K562 (cell line): ENCODE measurements at regions not wholly inside any gene's neighbourhood (a gene's known extent, or its start where the extent isn't known, plus 50 kb on each side); places are given as distances from the start of the nearest gene placed in this dataset.

Experiments used
- ATAC-seq: fragments of 200-7000 bp; cut with Tn5 transposase; 3 replicates; pipeline ENCODE4 v1.9.1; 2020; ENCODE audit warnings: moderate library complexity
- BruUV-seq: library from RNA; stranded (reverse); fragments of 400-500 nt; replicated peaks from 2 replicates; lab custom pipeline; 2021; lab: Mats Ljungman, UMichigan
- CTCF ChIA-PET: fragments of 300-600 bp; formaldehyde crosslinking; extraction: SDS; loops from one replicate; lab custom pipeline; 2021; ENCODE audit warnings: low intra/inter-chr PET ratio; lab: Yijun Ruan, JAX
- POLR2A ChIA-PET: fragments of 300-600, 350-650 bp; sonication (Branson Sonifier 250); formaldehyde crosslinking; extraction: SDS; loops from one replicate; lab custom pipeline; 2021; ENCODE audit warnings: antibody characterized with exemption, inconsistent platforms; lab: Yijun Ruan, JAX
- DNase-seq, 4 experiments: peaks; one replicate each; pipeline versions ENCODE4 v3.0.0 to v3.0.0-alpha.2; 2011 to 2018; ENCODE audit warnings: low spot score in 3 of 4, mixed read lengths in 3 of 4; ENCODE audit errors: extremely low read depth in 1 of 4
- FAIRE-seq: peaks from 2 replicates; lab custom pipeline; 2011; peaks lifted over from hg19 to GRCh38; lab: Jason Lieb, UNC
- H2AFZ ChIP-seq: 2 replicates; pipeline ENCODE4 v1.6.0; 2011; ENCODE audit warnings: low read depth, low read length, control low read depth, inconsistent platforms
- H3K27ac ChIP-seq: fragments of 200-600 bp; 3 replicates; pipeline ENCODE4 v1.8.0; 2011; ENCODE audit warnings: low read depth, mild to moderate bottlenecking, control low read depth, inconsistent platforms, low read length, moderate library complexity, mixed read lengths; ENCODE audit errors: extremely low read depth
- H3K27me3 ChIP-seq, 2 experiments: fragments of 300-600 bp in 1 of 2; 2 replicates in 1 of 2; 3 replicates in 1 of 2; pipeline versions ENCODE4 v1.6.0 to v1.8.0; 2011; ENCODE audit warnings: inconsistent platforms in 2 of 2, low read length in 2 of 2, mild to moderate bottlenecking in 1 of 2, mixed read lengths in 1 of 2, moderate library complexity in 1 of 2; ENCODE audit not compliant: control insufficient read depth in 2 of 2, insufficient read depth in 2 of 2
- H3K36me3 ChIP-seq: fragments of 300-600 bp; 3 replicates; pipeline ENCODE4 v1.8.0; 2011; ENCODE audit warnings: mild to moderate bottlenecking, low read length, inconsistent platforms; ENCODE audit not compliant: control insufficient read depth, insufficient read depth
- H3K4me1 ChIP-seq, 2 experiments: fragments of 200-600 bp in 1 of 2; replicated peaks in 1 of 2; 2 replicates in 1 of 2; 3 replicates in 1 of 2; pipeline versions ENCODE4 v1.5.1 to v1.8.0; 2011; ENCODE audit warnings: inconsistent platforms in 2 of 2, low read length in 2 of 2, mild to moderate bottlenecking in 1 of 2, mixed read lengths in 1 of 2, moderate library complexity in 1 of 2; ENCODE audit not compliant: control insufficient read depth in 2 of 2, insufficient read depth in 2 of 2
- H3K4me2 ChIP-seq: 2 replicates; pipeline ENCODE4 v1.6.1; 2011; ENCODE audit warnings: low read length, control low read depth, inconsistent platforms, mixed read lengths; ENCODE audit not compliant: insufficient read depth
- H3K4me3 ChIP-seq: fragments of 200-600 bp; sonication (generic), shearing (Covaris generic); 2 replicates; pipeline ENCODE4 v1.5.1; 2016; ENCODE audit warnings: control low read depth, inconsistent platforms
- H3K79me2 ChIP-seq: fragments of 200-600 bp; 3 replicates; pipeline ENCODE4 v1.8.0; 2011; ENCODE audit warnings: low read length, inconsistent platforms; ENCODE audit not compliant: control insufficient read depth, insufficient read depth
- H3K9ac ChIP-seq, 2 experiments: 2 replicates each; pipeline versions ENCODE4 v1.6.0 to v1.6.1; 2011; ENCODE audit warnings: low read depth in 2 of 2, low read length in 2 of 2, control low read depth in 1 of 2, inconsistent platforms in 1 of 2, mild to moderate bottlenecking in 1 of 2, mixed read lengths in 1 of 2; ENCODE audit not compliant: insufficient read depth in 1 of 2
- H3K9me1 ChIP-seq: one replicate; pipeline ENCODE4 v1.6.0; 2011; ENCODE audit warnings: inconsistent platforms, mild to moderate bottlenecking, low read length, moderate library complexity; ENCODE audit not compliant: control insufficient read depth, insufficient read depth
- H3K9me3 ChIP-seq: replicated peaks from 2 replicates; pipeline ENCODE4 v1.5.1; 2011; ENCODE audit warnings: low read depth, low read length, inconsistent platforms; ENCODE audit not compliant: control insufficient read depth, insufficient read depth
- H4K20me1 ChIP-seq: replicated peaks from 2 replicates; pipeline ENCODE4 v1.6.1; 2011; ENCODE audit warnings: low read length, inconsistent platforms, mixed read lengths; ENCODE audit not compliant: control insufficient read depth, insufficient read depth
- ASH1L ChIP-seq: fragments of 450-650 bp; IDR thresholded peaks from 2 replicates; pipeline ENCODE4 v1.6.1; 2018; ENCODE audit warnings: borderline replicate concordance, mild to moderate bottlenecking, low read depth; ENCODE audit not compliant: partially characterized antibody
- C11orf30 ChIP-seq: fragments of 450-650 bp; IDR thresholded peaks from 2 replicates; pipeline ENCODE4 v1.6.1; 2016; ENCODE audit warnings: low read depth, mild to moderate bottlenecking
- CEBPB ChIP-seq: fragments of 450-650 bp; IDR thresholded peaks from 2 replicates; pipeline ENCODE4 v1.6.1; 2016; ENCODE audit warnings: missing genetic modification characterization, missing compliant biosample characterization
- CEBPG ChIP-seq, 3 experiments: fragments of 200-800 bp in 1 of 3; sonication (Bioruptor generic) in 1 of 3; sonication (generic) in 1 of 3; formaldehyde crosslinking in 1 of 3; IDR thresholded peaks in 2 of 3; conservative IDR thresholded peaks in 1 of 3; 2 replicates each; pipeline versions ENCODE4 v1.6.1 to v1.8.0; 2016 to 2022; ENCODE audit warnings: missing compliant biosample characterization in 2 of 3, missing genetic modification characterization in 2 of 3, mild to moderate bottlenecking in 1 of 3, missing genetic modification reagents in 1 of 3
- CHD2 ChIP-seq: IDR thresholded peaks from 2 replicates; pipeline ENCODE4 v1.6.1; 2011; ENCODE audit warnings: low read depth, low read length
- DPF2 ChIP-seq: fragments of 450-650 bp; IDR thresholded peaks from 2 replicates; pipeline ENCODE4 v1.6.1; 2016
- E2F1 ChIP-seq: sonication (generic); formaldehyde crosslinking; IDR thresholded peaks from 2 replicates; pipeline ENCODE4 v1.8.1; 2023; ENCODE audit warnings: mild to moderate bottlenecking, missing genetic modification reagents, moderate library complexity
- HNRNPK ChIP-seq: fragments of 200-400 bp; formaldehyde crosslinking; IDR thresholded peaks from one replicate; pipeline ENCODE4 v1.6.1; 2018; ENCODE audit warnings: mild to moderate bottlenecking, low read depth, low read length; ENCODE audit not compliant: poor library complexity, severe bottlenecking
- KHSRP ChIP-seq: fragments of 450-650 bp; IDR thresholded peaks from 2 replicates; pipeline ENCODE4 v1.6.1; 2017
- LEF1 ChIP-seq: fragments of 450-650 bp; IDR thresholded peaks from 2 replicates; pipeline ENCODE4 v1.6.1; 2016; ENCODE audit warnings: mild to moderate bottlenecking
- MAFG ChIP-seq: fragments of 450-650 bp; conservative IDR thresholded peaks from 2 replicates; pipeline ENCODE4 v1.6.1; 2016; ENCODE audit warnings: missing genetic modification characterization, missing compliant biosample characterization
- MCM2 ChIP-seq: fragments of 450-650 bp; IDR thresholded peaks from 2 replicates; pipeline ENCODE4 v1.6.1; 2017; ENCODE audit warnings: low read depth, mild to moderate bottlenecking
- NBN ChIP-seq: fragments of 450-650 bp; IDR thresholded peaks from 2 replicates; pipeline ENCODE4 v1.6.1; 2016; ENCODE audit warnings: low read depth, mild to moderate bottlenecking
- NFE2 ChIP-seq: IDR thresholded peaks from 2 replicates; pipeline ENCODE4 v1.6.1; 2014; ENCODE audit warnings: antibody characterized with exemption, low read depth
- NFRKB ChIP-seq: fragments of 450-650 bp; IDR thresholded peaks from 2 replicates; pipeline ENCODE4 v1.6.1; 2016; ENCODE audit warnings: low read depth
- PCBP2 ChIP-seq: fragments of 200-400 bp; formaldehyde crosslinking; IDR thresholded peaks from 2 replicates; pipeline ENCODE4 v1.6.1; 2018; ENCODE audit warnings: low read length, low read depth, mild to moderate bottlenecking, moderate library complexity; ENCODE audit not compliant: poor library complexity, severe bottlenecking
- PHF21A ChIP-seq: fragments of 450-650 bp; IDR thresholded peaks from 2 replicates; pipeline ENCODE4 v1.6.1; 2017; ENCODE audit warnings: low read depth, borderline replicate concordance
- POLR2AphosphoS2 ChIP-seq: IDR thresholded peaks from 2 replicates; pipeline ENCODE4 v1.6.1; 2012; ENCODE audit warnings: low read length, improper control_type of control experiment
- SP1 ChIP-seq: sonication (generic); formaldehyde crosslinking; IDR thresholded peaks from 2 replicates; pipeline ENCODE4 v1.8.1; 2022; ENCODE audit warnings: mild to moderate bottlenecking, missing genetic modification reagents
- STAT5B ChIP-seq: fragments of 250-450 bp; sonication (Bioruptor Pico); IDR thresholded peaks from 2 replicates; pipeline ENCODE4 v1.8.0; 2021; ENCODE audit warnings: mild to moderate bottlenecking, inconsistent platforms
- ZKSCAN3 ChIP-seq: fragments of 250-450 bp; sonication (Bioruptor Pico); IDR thresholded peaks from 2 replicates; pipeline ENCODE4 v1.4.0; 2020
- ZNF239 ChIP-seq: fragments of 250-450 bp; sonication (Bioruptor Pico); IDR thresholded peaks from 2 replicates; pipeline ENCODE4 v1.4.0; 2020; ENCODE audit warnings: mild to moderate bottlenecking
- ZNF583 ChIP-seq: fragments of 250-450 bp; sonication (Bioruptor Pico); IDR thresholded peaks from 2 replicates; pipeline ENCODE4 v1.4.0; 2020
- ZNF644 ChIP-seq: fragments of 200-800 bp; sonication (Bioruptor generic); IDR thresholded peaks from 2 replicates; pipeline ENCODE4 v1.6.1; 2016; ENCODE audit warnings: low read depth, missing genetic modification characterization, missing compliant biosample characterization
- WGBS: fragments of 100-300 bp; shearing (Covaris generic); methylation state at CpG from one replicate; pipeline ENCODE4 v1.1.6; 2016; ENCODE audit warnings: low coverage, mixed read lengths; ENCODE audit not compliant: insufficient coverage; ENCODE audit errors: missing lambda C conversion rate; 5-methylcytosine and 5-hydroxymethylcytosine counted together
- in situ Hi-C: fragments of 300-500 bp; cut with MboI; formaldehyde crosslinking; loops from 4 replicates; pipeline ENCODE4 v1.15.0; 2018; ENCODE audit warnings: inconsistent platforms, mixed read lengths
- intact Hi-C: fragments of 100-400 bp; cut with micrococcal nuclease; formaldehyde crosslinking; loops from 2 replicates; pipeline ENCODE4 v1.14.2; 2022

GRCh38 chr3:153293265-153293664 is 131.2 kb downstream of the RAP2B start:
- POLR2A ChIA-PET: no interaction called here
- no peak overlapping the region for H3K4me2 ChIP-seq

GRCh38 chr3:153295901-153296300 is 133.9 kb downstream of the RAP2B start:
- Histone ChIP-seq H3K27ac (no peak overlapping the region), H3K9me1 (no peaks in the 10 kb centered on the region), H3K27me3 (no peaks in the 10 kb centered on the region), H3K79me2 (no peaks in the 10 kb centered on the region), H3K9ac (no peak overlapping the region), H3K4me2 (no peak overlapping the region), H3K4me3 (no peak overlapping the region), H3K36me3 (no peaks in the 10 kb centered on the region), H4K20me1 (no peaks in the 10 kb centered on the region), H2AFZ (no peak overlapping the region), H3K4me1 (peaks cover 0 to 9% of the 10 kb centered on the region in 2 experiments; a peak in 2 of 5 replicates), H3K9me3 (no peaks in the 10 kb centered on the region)
- ChIA-PET CTCF (no interaction called here), POLR2A (interaction anchor here (0.5 kb wide), 1 partner anchor 74 kb away, joined by 4 read pairs; no protein-coding TSS in a partner anchor)
- ATAC-seq (no peak), DNase-seq (no peak), FAIRE-seq (no peak)
- intact Hi-C loops (no loop called here), in situ Hi-C loops (loop anchor here (25.0 kb wide), 1 partner anchor 259 kb away; no protein-coding TSS in a partner anchor)
- BruUV-seq: no TSS peak
- TF ChIP-seq CHD2 (no peak), E2F1 (CRISPR knock-in tag) (no peak), ZNF583 (CRISPR knock-in tag) (no peak), ASH1L (no peak), ZKSCAN3 (CRISPR knock-in tag) (no peak), STAT5B (no peak), HNRNPK (no peak), PCBP2 (no peak), NBN (no peak), PHF21A (no peak), NFRKB (no peak), ZNF644 (tag) (no peak), DPF2 (no peak), POLR2AphosphoS2 (no peak), ZNF239 (no peak)

More at GRCh38 chr3:153293265-153293664, 131.2 kb downstream of the RAP2B start:
- peak overlapping the region; percentile 82 for H2AFZ ChIP-seq
- peak overlapping the region; percentile 40; the same call in 1 of the 3 replicates for H3K27ac ChIP-seq
- no peaks in the 10 kb centered on the region for H4K20me1 ChIP-seq
- BruUV-seq: no TSS peak
- in situ Hi-C loops: loop anchor here (25.0 kb wide), 1 partner anchor 256 kb away; no protein-coding TSS in a partner anchor
- TF ChIP-seq MCM2 (no peak), KHSRP (no peak), MAFG (tag) (peak; percentile 55; the same call in 1 of the 2 replicates), C11orf30 (peak; percentile 34; the same call in 1 of the 2 replicates), SP1 (CRISPR knock-in tag) (no peak), LEF1 (no peak), DPF2 (peak; percentile 32; the same call in 1 of the 2 replicates), CEBPG (CRISPR knock-in tag; IDR thresholded peaks at IDR 0.05) (no peak), CEBPG (tag; conservative IDR thresholded peaks at IDR 0.05 in 1 of 2, IDR thresholded peaks at IDR 0.05 in 1 of 2) (peak; percentile 18 to 44; a peak in 1 of 4 replicates), CEBPB (tag) (peak; percentile 75), NFE2 (peak; percentile 55)
- no peak overlapping the region for H3K4me3 ChIP-seq
- H3K79me2 ChIP-seq: no peaks in the 10 kb centered on the region
- FAIRE-seq (peak; percentile 29), DNase-seq (no peak), ATAC-seq (no peak)
- no peaks in the 10 kb centered on the region for H3K9me1 ChIP-seq
- no peak overlapping the region for H3K9ac ChIP-seq
- peaks cover 0 to 21% of the 10 kb centered on the region in 2 experiments; a peak in 2 of 5 replicates for H3K4me1 ChIP-seq
- H3K9me3 ChIP-seq: no peaks in the 10 kb centered on the region
- H3K27me3 ChIP-seq: no peaks in the 10 kb centered on the region
- H3K36me3 ChIP-seq: no peaks in the 10 kb centered on the region
- CTCF ChIA-PET: no interaction called here
- intact Hi-C loops: loop anchor here (5.0 kb wide), 2 partner anchors 71 to 304 kb away; no protein-coding TSS in a partner anchor
- 7% methylated on average over 5 of the region's 5 CpGs for whole genome bisulfite sequencing
